GDM1 (cell line): ENCODE measurements at regions not wholly inside any gene's neighbourhood (a gene's known extent, or its start where the extent isn't known, plus 50 kb on each side); places are given as distances from the start of the nearest gene placed in this dataset.
A peak's percentile ranks its signal among the peaks of the same experiment; 100 is the strongest.

ENCODE experiments used
- DNase-seq: peaks from one replicate; lab custom pipeline; 2025; lab: John Stamatoyannopoulos, UW

DNA sequence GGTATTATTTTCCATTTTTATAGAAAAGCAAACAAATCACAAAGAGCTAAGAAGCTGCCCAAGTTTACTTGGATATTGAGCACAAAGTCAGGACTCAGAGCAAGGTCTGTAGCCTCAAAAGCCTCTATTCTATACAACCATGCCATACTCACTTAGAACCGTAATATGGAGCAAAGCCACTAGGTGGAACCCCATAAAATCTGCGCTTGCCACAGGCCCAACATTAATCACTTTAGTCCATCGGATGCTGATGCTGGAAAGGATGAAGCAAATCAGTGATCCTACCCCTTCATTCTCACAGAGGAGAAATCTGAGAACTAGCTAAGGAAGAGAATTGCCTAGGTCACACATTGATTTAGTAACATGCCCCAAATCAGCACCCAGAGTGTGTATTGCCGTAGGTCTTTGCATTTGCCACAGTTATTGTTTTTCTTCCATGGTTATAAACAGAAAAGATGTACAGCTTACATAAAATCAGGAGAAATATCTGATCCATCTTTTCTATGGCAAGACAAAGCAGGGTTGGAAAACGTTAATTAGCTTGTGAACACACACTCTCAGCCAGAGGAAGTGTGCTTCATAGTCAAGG lies 56.7 kb upstream of the RAB38 start:
- peak; percentile 2 for DNase-seq

DNA sequence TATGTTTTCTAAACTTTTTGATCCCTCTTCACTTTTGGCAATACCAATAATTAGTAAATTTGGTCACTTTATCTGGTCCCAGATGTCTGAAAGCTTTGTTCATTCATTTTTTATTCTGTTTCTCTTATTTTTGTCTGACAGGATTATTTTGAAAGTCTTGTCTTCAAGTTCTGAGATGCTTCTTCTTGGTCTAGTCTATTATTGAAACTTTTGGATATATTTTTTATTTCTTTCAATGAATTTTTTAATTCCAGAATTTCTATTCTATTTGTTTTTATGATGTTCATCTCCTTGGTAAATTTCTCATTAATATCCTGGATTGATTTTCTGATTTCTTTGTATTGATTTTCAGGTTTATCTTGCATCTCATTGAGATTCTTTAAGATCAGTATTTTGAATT lies 54.1 kb upstream of the RAB38 start:
- DNase-seq, result no peak
